ENCODE measurements at regions not wholly inside any gene's neighbourhood (a gene's known extent, or its start where the extent isn't known, plus 50 kb on each side); places are given as distances from the start of the nearest gene placed in this dataset.

DNA sequence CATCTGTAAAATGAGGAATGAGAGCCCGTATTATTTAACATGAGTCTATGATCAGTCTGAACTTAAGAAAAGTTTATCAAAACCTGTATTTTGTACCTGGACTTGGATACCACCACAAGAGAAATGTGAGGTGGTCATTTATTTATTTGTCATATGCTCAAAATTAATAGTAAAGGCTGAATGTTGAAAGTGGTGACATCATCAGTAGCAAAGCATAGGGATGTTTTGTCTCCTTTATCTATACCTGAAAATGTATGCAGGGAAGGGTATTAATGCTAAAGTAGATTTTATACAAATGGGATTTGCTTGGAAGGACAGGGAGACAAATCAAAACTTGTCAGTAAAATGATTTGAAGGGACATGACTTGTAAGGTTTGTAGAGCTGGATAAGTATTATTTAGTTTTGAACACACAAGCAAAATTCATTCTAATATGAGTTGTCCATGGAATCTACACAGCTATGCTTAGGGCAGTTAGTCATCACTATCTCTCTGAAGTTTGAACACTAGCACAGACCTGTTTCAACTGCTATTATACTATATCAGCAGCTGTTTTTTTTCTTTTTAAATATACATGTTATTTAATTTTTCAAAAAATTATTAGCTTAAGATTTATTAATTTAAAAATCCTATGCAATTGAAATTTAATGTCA, 52.4 kb upstream of the GUCY1A1 start (continued):
- TF ChIP-seq BRCA1 (IDR thresholded peaks at IDR 0.05; ENCODE audit: low read depth, low read length) = no peak
- TF ChIP-seq HDAC6 (IDR thresholded peaks at IDR 0.05; ENCODE audit: low read depth, low read length) = no peak

Data from H1 (cell line).